ENCODE measurements at regions not wholly inside any gene's neighbourhood (a gene's known extent, or its start where the extent isn't known, plus 50 kb on each side); places are given as distances from the start of the nearest gene placed in this dataset.
"Not testable (repeated sequence)": the region's sequence is repeated elsewhere in the genome, so short reads cannot be mapped to it uniquely, and the experiment has no call there.

DNA sequence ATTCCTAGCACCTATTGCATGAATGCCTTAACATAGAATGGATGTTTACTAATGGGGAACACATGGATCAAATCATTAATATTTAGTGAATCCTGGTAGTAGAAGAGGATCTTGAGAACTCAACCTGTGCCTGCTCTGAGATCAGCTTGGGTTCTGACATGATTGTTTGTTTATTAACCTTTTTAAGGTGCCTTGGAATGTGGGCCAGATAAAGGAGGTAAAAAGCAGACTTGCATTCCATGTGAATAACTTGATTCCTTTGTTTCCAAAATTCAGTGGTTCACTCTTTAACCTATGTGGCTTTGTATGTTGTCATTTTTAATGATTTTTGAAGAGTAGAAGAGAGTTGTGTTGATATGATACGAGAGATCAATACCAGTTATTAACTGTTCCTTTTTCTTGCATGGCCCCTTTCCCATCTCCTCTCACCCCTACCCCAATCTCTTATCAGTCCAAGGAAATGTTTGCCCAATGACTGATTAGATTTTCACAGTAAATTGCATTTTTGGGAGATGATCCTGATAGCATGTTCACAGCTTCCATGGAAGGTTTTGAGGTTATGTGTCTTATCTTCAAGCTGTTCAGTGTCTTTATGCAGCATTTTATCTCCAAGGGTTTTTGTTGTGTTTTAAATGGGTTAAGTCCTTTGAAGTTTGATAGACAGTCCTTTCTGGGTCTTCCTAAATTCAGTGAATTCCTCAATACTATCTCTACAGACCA lies 193.7 kb upstream of the FRMD6 start:
- DNase-seq = no peak
- in situ Hi-C loops (cut with HindIII; ENCODE audit: low pct_ligation_motif_present, low pct_unique_long_range_greater_than_20kb, low sequenced_read_pairs) = no loop called here

DNA sequence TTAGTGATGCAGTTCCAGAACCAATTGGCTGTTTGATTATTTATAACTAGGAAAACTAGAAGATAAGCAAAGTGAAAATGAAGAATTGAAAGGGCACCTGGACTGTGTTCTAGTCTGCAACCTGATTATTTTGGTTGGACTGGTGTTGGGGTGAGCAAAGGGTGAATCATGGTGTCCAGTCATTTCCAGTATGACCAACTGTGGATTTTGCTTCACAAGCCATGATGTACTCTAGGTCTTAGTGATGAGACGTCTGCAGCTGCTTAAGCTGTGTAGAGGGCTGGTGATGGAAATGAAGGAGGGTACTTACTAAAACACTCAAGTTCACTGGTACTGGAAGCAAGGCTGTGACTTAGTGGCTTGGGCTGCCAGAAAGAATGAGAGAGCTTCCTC lies 193.2 kb upstream of the FRMD6 start:
- in situ Hi-C loops (cut with HindIII; ENCODE audit: low pct_ligation_motif_present, low pct_unique_long_range_greater_than_20kb, low sequenced_read_pairs) = no loop called here
- peak; percentile 34 for DNase-seq

DNA sequence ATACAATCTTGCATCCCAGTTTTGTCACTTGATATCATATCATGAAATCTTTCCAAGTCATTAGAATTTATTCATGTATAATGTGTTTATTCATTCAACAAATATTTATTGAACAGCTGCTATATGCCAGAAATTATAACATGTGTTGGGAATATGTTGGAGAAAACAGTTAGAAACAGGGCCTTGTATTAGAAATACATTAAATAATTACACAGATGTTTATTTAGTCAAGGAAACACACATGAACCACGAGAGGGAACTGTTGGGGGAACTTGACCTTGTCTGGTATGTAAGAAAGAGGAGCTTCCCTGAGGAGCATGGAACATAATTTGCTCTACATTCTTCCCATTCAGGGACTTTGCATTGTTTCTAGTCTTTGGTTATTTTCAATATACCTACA lies 191.7 kb upstream of the FRMD6 start:
- in situ Hi-C loops (cut with HindIII; ENCODE audit: low pct_ligation_motif_present, low pct_unique_long_range_greater_than_20kb, low sequenced_read_pairs) = no loop called here

DNA sequence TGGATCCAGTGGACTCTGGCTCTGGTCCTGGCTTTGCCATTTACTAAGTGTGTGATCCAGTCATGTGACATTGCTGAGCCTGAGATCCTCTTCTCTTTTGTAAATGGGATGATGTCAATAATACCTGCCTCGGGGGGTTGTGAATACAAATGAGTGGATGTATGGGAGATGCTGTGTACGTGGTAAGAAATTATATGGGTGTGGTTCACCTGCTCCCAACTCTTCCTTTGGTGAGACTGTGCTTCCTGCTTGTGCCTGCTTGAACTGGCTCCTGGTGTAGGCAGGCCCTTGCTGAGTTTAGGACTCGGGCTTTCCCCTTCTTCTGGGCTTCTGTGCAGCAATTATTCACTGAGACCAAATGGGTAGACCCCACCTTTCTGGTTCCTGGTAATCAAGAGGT lies 189.5 kb upstream of the FRMD6 start:
- DNase-seq = no peak
- in situ Hi-C loops (cut with HindIII; ENCODE audit: low pct_ligation_motif_present, low pct_unique_long_range_greater_than_20kb, low sequenced_read_pairs) = no loop called here

More for the DNA sequence above, 191.7 kb upstream of the FRMD6 start:
- no peak for DNase-seq

DNA sequence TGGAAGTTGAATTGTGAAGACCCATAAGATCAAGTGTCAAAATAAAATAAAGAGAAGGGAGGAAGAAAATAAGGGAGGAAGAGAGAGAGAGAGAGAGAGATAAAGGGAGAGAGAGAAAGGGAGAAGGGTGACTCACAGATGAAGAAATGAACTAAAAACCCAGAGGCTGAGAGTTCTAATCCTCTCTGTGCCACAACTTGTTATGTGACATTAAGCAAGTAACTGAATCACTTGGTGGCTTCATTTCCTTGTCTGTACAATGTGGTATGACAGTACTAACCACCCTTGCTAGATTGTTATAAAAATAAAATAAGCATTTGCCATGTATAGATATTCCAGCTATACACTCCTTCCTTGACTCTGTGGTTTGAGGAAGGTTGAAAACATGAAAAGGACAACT lies 189.0 kb upstream of the FRMD6 start:
- in situ Hi-C loops (cut with HindIII; ENCODE audit: low pct_ligation_motif_present, low pct_unique_long_range_greater_than_20kb, low sequenced_read_pairs) = no loop called here
- DNase-seq = no peak

DNA sequence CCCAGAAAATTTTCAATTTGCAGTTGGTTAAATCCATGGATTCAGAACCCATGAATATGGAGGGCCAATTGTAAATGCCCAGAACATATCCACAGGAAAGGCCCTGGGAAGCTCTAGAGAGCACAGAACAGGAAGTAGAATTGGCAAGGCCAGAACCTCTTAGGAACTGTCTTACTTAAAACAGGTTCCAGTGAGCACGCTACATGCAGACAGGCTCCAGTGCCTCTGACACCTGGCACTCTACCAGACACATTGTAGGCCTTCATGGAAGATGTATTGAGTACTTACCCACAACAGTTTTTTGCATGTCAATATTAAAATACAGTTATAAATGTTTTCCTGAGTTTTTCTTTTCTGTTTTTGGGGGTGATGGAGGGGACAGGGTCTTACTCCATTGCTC lies 188.2 kb upstream of the FRMD6 start:
- no peak for DNase-seq
- in situ Hi-C loops (cut with HindIII; ENCODE audit: low pct_ligation_motif_present, low pct_unique_long_range_greater_than_20kb, low sequenced_read_pairs) = no loop called here

DNA sequence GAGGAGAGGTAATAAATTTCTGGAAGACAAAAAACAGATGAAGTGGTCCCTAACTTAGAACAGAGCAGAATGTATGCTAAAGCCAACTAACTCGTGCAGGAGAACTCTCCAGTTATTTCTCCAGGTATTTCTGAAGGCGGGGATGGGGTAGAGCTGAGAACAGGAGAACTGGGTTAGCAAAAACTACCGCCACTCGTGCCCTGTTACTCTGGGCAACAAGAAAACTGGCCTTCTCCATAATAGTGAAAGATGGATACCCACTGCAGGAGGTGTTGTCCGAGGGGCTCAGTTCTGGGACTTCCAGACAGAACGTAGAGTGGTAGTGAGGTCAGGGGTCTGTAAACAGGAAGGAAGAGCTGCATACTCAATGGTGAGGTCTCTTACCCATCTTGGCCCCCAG lies 187.3 kb upstream of the FRMD6 start:
- in situ Hi-C loops (cut with HindIII; ENCODE audit: low pct_ligation_motif_present, low pct_unique_long_range_greater_than_20kb, low sequenced_read_pairs) = no loop called here
- no peak for DNase-seq

DNA sequence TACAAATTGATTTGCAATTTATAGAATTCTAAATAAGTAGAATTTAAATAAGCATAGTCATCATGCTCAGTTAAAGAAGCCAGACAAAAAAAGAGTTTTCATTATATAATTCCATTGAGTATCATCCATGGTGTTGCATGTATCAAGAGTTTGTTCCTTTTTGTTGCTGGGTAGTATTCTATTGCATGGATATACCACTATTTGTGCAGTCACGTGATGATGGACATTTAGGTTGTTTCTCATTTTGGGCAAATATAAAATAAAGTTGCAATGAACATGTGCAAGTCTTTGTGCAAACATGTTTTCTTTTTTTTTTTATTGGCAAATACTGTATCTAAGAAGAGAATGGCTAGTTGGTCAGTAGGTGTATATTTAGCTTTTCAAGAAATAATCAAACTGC lies 186.2 kb upstream of the FRMD6 start:
- DNase-seq = no peak
- in situ Hi-C loops (cut with HindIII; ENCODE audit: low pct_ligation_motif_present, low pct_unique_long_range_greater_than_20kb, low sequenced_read_pairs) = no loop called here

DNA sequence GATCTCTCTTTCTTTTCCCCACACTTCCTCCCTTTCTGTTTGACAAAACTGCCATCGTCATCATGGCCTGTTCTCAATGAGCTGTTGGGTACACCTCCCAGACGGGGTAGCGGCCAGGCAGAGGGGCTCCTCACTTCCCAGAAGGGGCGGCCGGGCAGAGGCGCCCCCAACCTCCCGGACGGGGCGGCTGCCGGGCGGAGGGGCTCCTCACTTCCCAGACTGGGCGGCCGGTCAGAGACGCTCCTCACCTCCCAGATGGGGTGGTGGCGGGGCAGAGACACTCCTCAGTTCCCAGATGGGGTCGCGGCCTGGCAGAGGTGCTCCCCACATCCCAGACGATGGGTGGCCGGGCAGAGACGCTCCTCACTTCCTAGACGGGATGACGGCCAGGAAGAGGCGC lies 184.3 kb upstream of the FRMD6 start:
- in situ Hi-C loops (cut with HindIII; ENCODE audit: low pct_ligation_motif_present, low pct_unique_long_range_greater_than_20kb, low sequenced_read_pairs) = not testable (repeated sequence)

DNA sequence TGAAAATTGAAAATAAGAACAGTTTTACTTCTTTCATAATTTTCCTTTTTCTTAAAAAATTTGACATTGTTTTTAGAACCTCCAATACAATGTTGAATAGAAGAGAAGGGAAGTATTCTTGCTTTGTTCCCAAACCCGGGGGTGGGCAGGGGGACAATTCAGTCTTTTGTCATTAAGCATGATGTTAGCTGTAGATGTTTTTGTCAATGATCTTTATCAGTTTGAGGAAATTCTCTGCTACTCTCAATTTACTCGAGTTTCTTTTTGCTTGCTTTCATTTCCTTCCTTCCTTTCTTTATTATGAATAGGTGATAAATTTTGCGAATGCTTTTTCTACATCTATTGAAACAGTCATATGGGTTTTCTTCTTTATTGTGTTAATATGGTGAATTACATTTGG lies 183.2 kb upstream of the FRMD6 start:
- DNase-seq = no peak
- in situ Hi-C loops (cut with HindIII; ENCODE audit: low pct_ligation_motif_present, low pct_unique_long_range_greater_than_20kb, low sequenced_read_pairs) = no loop called here

More for the DNA sequence above, 184.3 kb upstream of the FRMD6 start:
- DNase-seq = not testable (repeated sequence)

DNA sequence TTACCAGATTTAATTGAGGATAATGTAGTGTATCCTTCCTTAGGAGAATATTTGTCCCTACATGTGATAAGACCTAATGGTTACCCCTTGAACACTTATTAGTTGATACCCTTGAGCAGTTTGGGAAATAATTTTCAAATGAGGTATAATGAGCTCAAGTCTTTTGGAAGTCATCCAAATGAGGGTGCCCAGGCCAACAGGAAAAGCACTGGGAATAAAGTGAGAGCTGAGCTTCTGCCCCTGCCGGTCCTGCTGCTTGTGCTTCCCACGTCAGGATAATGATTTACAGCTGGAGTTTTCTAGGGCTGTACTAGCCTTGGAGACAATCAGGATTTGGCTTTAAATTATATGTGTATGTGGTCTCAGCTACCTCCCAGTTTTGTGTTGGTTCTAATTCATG lies 178.8 kb upstream of the FRMD6 start:
- in situ Hi-C loops (cut with HindIII; ENCODE audit: low pct_ligation_motif_present, low pct_unique_long_range_greater_than_20kb, low sequenced_read_pairs) = no loop called here
- no peak for DNase-seq

DNA sequence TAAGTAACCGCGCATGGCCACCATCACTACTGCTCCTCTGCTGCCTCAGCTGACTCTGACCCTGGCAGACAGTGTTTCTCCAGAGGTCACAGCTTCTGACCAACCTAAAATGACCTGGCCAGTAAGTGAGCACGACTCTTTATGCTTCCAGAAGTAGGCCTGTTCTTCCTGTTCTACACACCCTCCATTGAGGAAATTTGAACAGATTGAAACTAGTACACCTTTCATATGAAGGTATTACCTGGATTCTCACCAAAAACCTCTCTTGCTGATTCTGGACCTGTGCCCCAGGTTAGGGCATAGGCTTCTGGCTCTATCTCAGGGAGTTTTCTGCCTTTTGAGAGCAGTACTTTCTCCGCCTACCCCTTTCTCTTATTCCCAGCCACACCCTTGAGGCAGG lies 178.4 kb upstream of the FRMD6 start:
- DNase-seq = no peak
- in situ Hi-C loops (cut with HindIII; ENCODE audit: low pct_ligation_motif_present, low pct_unique_long_range_greater_than_20kb, low sequenced_read_pairs) = no loop called here

DNA sequence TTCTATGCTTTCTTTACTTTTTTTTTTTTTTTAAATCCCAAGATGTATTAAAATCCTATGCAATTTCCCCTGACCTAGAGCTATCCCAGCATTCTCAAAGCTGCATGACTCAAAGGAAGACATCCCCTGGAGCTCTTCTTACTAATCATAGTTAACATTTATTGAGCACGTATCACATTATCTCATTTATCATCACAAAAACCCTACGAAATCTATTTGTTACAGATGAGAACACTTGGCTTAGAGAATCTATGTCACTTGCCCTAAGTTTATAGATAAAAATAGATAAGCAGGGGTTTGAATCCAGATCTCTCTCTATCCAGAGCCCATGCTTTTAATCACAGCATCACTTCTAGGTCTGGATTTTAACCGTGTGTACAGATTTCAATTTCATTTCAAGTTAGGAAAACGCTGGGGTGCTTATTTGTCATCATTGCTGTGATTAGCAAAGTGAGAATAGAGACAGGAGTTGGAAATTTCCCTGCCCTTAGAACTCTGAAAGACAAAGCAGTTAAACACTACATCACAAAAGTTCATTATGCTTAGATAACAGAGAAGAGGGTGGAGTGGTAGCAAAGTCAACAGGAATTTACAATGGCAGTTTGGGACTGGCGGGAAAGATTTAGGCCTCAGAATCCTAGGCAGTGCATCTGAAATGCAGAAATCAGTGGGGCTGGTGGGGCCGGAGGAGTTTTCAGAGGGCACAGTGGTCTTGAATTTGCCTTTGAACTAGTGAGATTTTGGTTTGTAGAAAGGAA lies 177.7 kb upstream of the FRMD6 start:
- in situ Hi-C loops (cut with HindIII; ENCODE audit: low pct_ligation_motif_present, low pct_unique_long_range_greater_than_20kb, low sequenced_read_pairs) = no loop called here
- no peak for DNase-seq

DNA sequence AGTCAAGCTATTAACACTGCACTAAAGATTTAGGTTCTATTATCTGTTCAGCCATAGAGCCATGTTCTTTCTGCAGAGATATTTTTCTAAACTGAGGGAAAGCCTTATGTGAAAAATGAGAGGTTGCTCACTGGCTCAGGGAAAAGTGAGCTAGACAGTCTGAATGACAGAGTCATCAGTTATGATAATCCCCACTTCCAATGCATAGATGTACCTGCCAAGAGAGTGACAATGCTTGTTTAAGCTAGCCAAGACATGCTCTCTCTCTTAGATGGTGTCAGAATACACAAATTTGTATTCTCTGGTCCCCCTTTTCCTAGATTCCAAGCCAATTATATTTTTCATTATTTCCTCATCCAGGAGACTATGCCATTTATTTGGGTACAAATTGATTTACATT lies 176.9 kb upstream of the FRMD6 start:
- in situ Hi-C loops (cut with HindIII; ENCODE audit: low pct_ligation_motif_present, low pct_unique_long_range_greater_than_20kb, low sequenced_read_pairs) = no loop called here
- no peak for DNase-seq

DNA sequence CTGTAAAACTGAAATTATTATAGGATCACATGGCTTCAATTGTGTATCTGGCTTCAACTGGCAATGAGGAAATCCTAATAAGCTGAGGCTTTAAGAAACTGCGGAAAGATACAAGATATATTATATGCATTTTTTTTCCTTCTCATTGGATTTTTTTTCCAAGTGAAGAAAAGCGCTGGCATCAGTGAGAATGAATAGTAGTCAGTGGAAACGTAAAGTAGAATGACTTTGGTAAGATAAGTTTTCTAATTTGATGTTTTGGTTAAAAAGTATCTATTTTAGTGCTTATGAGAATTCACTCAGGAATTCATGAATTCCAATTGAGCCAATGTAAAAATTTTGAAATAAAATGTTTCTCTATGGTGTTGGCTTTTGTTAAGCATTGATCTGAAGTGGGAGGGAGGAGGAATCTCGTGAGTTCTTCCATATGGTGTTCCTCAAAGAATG lies 173.5 kb upstream of the FRMD6 start:
- in situ Hi-C loops (cut with HindIII; ENCODE audit: low pct_ligation_motif_present, low pct_unique_long_range_greater_than_20kb, low sequenced_read_pairs) = no loop called here
- no peak for DNase-seq

DNA sequence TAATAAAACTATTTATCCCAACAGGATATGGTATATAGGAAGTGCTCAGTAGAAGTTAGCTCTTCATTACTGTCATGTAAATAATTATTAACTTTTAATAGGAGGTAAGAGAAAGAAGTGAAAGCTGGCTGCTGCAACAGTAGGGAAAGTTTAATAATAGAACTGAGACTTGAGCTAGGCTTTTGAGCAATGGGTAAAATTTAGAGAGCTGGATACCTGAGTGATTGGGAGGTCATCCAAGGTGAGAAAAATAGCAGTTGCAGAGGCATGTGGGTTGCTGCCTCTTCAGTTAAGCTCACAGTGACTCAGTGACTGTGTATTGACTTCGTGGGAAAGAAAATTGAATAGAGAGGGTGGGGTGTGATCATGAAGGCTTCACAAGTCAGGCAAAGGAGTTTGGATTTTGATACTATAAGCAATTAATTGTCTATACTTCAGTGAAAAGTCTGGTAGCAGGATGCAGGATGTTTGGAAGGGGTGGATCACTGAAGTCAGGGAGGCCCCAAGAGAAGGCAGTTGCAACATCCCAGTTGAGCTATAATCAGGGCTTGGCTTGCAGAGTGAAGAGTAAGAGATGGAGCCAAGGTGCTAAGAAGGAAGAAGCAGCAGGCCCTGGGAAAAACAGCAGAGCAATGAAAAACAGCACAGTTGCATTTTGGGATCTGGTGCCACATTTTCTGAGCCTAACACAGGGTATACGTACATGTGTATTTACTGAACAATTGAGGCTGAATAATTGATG lies 172.0 kb upstream of the FRMD6 start:
- in situ Hi-C loops (cut with HindIII; ENCODE audit: low pct_ligation_motif_present, low pct_unique_long_range_greater_than_20kb, low sequenced_read_pairs) = no loop called here
- DNase-seq = no peak

DNA sequence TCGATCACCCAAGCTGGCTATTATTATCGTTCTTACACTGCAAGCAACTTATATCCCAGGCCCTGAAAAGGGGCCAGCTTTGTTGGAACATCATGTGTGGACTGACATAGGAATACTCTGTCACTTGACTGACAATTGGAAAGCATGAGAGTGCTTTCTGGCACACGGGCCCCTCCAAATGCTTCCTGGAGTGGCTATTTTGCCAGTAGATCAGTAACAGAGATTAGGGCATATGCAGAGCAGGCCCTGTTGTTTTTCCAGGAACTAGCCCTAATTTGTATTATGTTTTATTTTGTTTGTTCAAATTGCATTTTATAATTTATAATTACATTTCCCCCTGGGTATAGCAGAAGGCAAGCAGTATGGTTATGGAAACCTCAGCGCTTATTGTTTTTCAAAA lies 170.1 kb upstream of the FRMD6 start:
- no peak for DNase-seq
- in situ Hi-C loops (cut with HindIII; ENCODE audit: low pct_ligation_motif_present, low pct_unique_long_range_greater_than_20kb, low sequenced_read_pairs) = no loop called here

DNA sequence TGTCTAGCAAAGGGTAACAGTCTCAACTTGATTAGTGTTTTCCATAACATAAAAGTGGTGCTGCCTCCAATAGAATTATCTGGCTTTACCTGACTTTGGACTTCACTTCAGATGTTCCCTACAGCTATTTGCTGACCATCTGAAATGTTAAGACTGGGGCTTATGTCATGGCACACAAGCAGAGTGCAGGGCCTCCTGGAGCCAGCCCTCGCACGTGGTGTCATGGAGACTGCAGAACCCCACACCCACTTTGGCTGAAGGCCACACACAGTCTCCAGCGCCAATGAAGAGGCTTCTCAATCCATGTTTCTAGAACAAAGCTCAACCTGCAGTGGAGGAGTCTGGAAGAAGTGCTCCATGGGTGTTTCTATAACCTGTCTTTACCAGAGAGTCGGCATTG lies 169.6 kb upstream of the FRMD6 start:
- in situ Hi-C loops (cut with HindIII; ENCODE audit: low pct_ligation_motif_present, low pct_unique_long_range_greater_than_20kb, low sequenced_read_pairs) = no loop called here
- no peak for DNase-seq

DNA sequence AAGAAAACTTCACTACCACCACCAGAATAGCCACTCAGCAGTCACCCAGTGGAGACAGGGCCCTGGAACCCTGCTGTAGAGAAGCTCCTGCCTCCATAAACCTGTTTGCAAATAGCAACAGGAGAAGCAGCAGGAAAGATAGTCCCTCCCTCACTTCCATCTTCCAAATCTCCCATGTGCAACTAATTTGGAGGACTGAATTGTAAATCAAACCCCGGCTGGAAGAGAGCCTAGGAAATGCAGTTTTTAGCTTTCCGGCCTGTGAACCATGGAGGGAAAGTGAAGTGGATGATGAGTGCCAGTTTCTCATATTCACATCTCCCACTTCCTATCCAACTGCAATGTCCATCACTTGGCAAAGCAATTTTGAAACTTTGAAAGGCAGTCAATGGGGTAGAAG lies 167.2 kb upstream of the FRMD6 start:
- DNase-seq = no peak
- in situ Hi-C loops (cut with HindIII; ENCODE audit: low pct_ligation_motif_present, low pct_unique_long_range_greater_than_20kb, low sequenced_read_pairs) = no loop called here

DNA sequence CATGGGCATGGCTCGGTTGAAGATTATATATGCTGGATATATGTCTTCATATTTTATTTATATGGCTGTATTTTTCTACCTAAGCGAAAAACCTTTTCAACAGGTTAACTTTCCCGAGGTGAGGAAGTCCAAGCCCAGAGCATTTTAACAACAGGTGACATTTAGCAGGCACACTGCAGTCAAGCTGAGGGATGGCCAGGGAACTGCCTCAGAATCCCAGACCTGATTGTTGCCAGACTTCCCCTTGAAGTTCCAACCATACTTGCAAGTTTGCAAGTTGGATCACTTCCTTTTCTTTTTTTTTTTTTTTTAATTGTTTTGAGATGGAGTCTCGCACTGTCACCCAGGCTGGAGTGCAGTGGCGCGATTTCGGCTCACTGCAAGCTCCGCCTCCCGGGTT lies 166.0 kb upstream of the FRMD6 start:
- in situ Hi-C loops (cut with HindIII; ENCODE audit: low pct_ligation_motif_present, low pct_unique_long_range_greater_than_20kb, low sequenced_read_pairs) = no loop called here
- DNase-seq = no peak

Data from ACHN (cell line).